ES-I3 (cell line): ENCODE measurements at regions not wholly inside any gene's neighbourhood (a gene's known extent, or its start where the extent isn't known, plus 50 kb on each side); places are given as distances from the start of the nearest gene placed in this dataset.
"Not testable (repeated sequence)": the region's sequence is repeated elsewhere in the genome, so short reads cannot be mapped to it uniquely, and the experiment has no call there.

Experiments used
- H3K36me3 ChIP-seq: 2 replicates; pipeline ENCODE4 v1.6.1; 2013; ENCODE audit warnings: mild to moderate bottlenecking, low read length, control low read depth, moderate library complexity; ENCODE audit not compliant: insufficient read depth
- H3K4me1 ChIP-seq: 2 replicates; pipeline ENCODE4 v1.6.1; 2013; ENCODE audit warnings: mild to moderate bottlenecking, control low read depth, low read length; ENCODE audit not compliant: insufficient read depth
- H3K9ac ChIP-seq: 2 replicates; pipeline ENCODE4 v1.6.1; 2013; ENCODE audit warnings: low read depth, mild to moderate bottlenecking, low read length, moderate library complexity
- H3K9me3 ChIP-seq: 2 replicates; pipeline ENCODE4 v1.6.1; 2013; ENCODE audit warnings: mild to moderate bottlenecking, low read length, moderate library complexity; ENCODE audit not compliant: control insufficient read depth, insufficient read depth

DNA sequence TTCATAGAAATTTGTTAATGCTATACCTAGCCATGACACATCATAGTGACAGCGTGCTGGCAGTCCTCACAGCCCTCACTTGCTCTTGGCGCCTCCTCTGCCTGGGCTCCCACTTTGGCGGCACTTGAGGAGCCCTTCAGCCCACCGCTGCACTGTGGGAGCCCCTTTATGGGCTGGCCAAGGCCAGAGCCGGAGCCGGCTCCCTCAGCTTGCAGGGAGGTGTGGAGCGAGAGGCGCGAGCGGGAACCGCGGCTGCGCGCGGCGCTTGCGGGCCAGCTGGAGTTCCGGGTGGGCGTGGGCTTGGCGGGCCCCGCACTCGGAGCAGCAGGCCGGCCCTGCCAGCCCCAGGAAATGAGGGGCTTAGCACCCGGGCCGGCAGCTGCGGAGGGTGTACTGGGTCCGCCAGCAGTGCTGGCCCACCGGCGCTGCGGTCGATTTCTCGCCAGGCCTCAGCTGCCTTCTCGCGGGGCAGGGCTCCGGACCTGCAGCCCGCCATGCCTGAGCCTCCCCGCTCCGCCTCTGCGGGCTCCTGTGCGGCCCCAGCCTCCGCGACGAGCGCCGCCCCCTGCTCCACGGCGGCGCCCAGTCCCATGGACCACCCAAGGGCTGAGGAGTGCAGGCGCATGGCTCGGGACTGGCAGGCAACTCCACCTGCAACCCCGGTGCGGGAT, 515.0 kb upstream of the GALNTL6 start:
- not testable (repeated sequence) for H3K9me3 ChIP-seq, H3K36me3 ChIP-seq, H3K4me1 ChIP-seq, H3K9ac ChIP-seq

DNA sequence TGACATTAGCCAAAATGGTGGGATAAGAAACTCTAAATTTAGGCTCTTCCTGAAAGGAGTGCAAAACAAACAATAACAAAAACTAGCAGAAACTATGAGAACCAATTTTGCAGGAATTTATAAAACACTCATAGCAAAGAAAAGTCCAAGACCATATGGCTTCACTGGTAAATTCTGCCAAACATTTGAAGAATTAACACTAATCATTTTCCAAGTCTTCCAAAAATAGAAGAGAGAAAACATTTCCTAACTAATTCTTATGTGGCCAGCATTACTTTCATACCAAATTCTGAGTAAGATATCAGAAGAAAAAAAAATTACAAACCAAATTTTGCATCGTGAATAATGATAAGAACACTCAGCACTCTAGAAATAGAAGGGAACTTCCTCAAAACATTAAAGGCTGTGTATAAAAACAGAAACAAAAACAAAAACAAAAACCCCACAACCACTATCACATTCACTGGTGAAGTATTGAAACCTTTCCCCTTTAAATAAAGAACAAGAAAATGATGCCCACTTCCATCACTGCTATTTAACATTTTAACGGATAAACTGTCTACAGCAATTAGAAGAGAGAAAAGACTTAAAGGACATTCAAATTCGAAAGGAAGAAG, 524.3 kb upstream of the GALNTL6 start:
- Histone ChIP-seq H3K9ac (no peak overlapping the region), H3K4me1 (no peaks in the 10 kb centered on the region), H3K36me3 (no peaks in the 10 kb centered on the region), H3K9me3 (no peaks in the 10 kb centered on the region)

DNA sequence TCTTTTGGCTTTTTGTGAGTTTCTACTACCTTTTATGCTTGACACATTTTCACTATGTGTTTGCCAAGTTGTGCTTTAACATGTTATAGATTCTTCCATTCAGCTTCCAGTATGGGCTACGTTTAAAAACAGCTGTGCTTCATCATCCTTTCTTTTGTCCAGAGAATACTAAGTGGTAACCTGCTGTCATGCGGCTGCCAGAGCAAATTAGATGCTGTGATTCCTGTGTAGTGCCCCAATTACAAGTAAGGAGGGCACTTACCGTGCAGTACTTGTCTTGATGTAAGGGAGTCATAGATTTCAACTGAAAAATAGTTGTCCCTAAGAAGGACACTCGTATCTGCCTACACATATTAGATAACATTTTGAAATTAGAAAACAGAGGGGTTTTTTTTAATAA, 531.8 kb upstream of the GALNTL6 start:
- no peaks in the 10 kb centered on the region for H3K36me3 ChIP-seq
- H3K4me1 ChIP-seq, result no peaks in the 10 kb centered on the region
- no peak overlapping the region for H3K9ac ChIP-seq
- H3K9me3 ChIP-seq, result no peaks in the 10 kb centered on the region

DNA sequence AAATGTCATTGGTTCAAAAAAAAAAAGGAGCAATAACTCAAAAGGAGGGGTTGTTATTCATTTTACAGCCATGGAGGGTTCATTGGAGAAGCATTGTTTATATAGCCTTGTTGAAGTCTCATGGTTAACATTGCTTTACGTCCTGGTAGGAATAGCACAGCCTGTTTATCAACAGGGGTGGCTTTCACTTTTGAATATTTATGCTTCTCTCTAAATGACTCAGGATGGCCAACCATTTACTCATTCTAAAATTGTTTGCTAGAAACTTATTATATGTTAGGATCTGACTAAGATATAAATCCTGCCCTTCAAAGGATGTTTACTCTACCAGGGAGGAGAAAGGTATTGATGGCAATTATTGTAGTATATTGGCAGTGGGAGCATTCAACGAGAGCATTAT, 534.1 kb upstream of the GALNTL6 start:
- Histone ChIP-seq H3K4me1 (no peaks in the 10 kb centered on the region), H3K9me3 (no peaks in the 10 kb centered on the region), H3K36me3 (no peaks in the 10 kb centered on the region), H3K9ac (no peak overlapping the region)

DNA sequence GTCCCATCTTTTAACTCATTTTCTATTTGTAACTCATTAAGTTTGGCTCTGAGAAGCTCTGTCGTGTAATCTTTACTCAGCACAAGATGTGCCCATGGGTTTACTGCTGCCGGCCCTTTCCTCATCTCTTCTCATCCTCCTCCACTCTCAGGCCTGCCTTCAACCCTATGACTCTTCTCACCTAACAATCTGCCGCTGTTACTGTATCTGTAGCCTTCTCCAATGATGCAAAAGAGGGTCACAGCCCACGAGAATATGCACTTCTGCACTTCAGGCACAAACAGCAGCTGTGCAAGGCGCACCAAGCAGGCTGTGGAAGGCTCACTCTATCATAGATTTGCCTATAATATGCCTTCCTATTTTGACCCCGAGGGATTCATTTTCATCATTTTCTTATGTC, 546.5 kb upstream of the GALNTL6 start:
- Histone ChIP-seq H3K36me3 (no peaks in the 10 kb centered on the region), H3K9ac (no peak overlapping the region), H3K9me3 (no peaks in the 10 kb centered on the region), H3K4me1 (no peaks in the 10 kb centered on the region)

DNA sequence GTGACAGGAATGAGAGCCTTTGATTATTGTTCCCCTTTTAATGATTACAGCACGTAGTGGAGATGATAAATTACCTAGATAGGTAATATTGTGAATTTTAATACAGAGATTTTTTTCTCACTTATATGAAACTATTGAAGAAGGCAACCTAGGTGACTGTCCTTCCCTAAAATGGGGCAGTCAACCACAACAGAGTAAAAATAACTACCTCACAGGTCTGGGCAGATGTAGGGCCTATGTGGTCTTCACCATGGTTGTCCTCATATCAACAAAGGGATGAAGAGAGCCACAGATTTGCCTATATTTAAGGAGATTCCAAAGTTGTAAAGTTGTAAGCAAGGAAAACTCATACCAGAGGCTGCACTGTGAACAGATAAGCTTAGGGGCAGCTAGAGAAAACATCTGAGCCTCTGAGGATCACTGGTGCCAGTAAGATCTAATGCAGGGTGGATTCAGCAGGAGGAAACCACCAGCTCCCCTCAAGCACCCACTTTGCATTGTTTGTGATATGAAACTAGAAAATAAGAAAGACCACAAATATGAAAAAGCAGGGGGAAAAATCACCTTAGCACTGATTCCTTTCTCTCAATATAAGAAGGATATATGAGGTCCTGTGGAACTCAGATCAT, 547.9 kb upstream of the GALNTL6 start:
- no peaks in the 10 kb centered on the region for H3K36me3 ChIP-seq
- H3K9ac ChIP-seq, result no peak overlapping the region

DNA sequence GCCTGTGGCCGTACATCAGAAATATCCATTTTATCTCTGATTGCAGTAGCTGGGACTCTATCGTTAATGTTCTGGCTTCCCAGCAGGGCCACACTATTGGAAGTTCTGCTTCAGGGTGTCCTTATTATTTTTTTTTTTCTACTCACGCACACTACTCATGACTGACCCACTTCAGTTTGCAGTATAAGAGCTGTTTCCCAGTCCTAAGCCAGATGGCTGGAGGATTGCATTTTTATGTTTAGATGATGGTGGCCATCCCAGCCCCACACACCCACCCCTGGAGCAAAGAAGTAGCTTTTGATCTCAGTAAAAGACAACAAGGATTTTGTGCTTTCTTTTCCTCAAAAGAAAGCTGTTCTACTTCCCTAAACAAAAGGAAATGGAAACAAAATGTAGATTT, 557.0 kb upstream of the GALNTL6 start:
- H3K9ac ChIP-seq, result no peak overlapping the region
- no peaks in the 10 kb centered on the region for H3K9me3 ChIP-seq
- H3K36me3 ChIP-seq, result no peaks in the 10 kb centered on the region
- no peaks in the 10 kb centered on the region for H3K4me1 ChIP-seq

More for the DNA sequence above, 547.9 kb upstream of the GALNTL6 start:
- Histone ChIP-seq H3K9me3 (no peaks in the 10 kb centered on the region), H3K4me1 (no peaks in the 10 kb centered on the region)

DNA sequence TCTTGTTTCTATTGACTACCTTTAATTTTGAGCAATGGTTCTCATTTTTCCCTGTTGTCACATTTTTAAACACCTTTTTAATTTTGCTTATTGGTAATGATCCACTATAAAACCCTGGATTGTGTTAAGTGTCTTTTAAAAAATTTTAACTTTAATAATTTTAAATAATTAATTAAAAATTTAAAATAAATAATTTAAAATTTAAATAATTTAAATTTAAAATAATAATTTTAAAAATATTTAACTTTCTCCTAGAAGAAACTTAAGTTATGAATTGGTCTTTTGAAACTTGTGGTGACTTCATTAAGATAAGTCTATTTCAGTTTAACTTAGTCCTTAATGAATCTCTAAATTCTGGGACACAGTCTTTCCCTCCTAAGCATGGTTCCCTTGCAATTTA, 566.3 kb upstream of the GALNTL6 start:
- H3K4me1 ChIP-seq, result no peaks in the 10 kb centered on the region
- no peak overlapping the region for H3K9ac ChIP-seq
- H3K36me3 ChIP-seq, result no peaks in the 10 kb centered on the region
- H3K9me3 ChIP-seq, result no peaks in the 10 kb centered on the region

DNA sequence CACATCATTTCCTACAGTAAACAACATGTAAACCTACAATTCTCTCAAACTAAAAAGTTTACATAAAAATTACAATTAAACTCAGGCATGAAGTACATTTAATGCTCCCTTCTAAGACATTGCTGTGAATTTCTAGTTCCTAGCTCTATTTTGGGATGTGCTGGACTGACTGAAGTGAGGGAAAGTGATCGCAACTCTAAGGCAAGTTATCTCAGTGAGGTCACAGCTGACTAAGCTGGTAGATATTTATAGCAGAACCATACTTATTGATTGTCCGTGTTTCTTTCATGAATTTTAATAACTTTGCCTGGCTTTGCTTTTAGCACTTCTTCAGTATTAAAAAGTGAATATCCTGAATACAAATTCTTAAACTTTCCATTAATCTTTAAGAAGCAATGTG, 570.4 kb upstream of the GALNTL6 start:
- no peak overlapping the region for H3K9ac ChIP-seq
- no peaks in the 10 kb centered on the region for H3K4me1 ChIP-seq
- H3K36me3 ChIP-seq, result no peaks in the 10 kb centered on the region
- H3K9me3 ChIP-seq, result no peaks in the 10 kb centered on the region

DNA sequence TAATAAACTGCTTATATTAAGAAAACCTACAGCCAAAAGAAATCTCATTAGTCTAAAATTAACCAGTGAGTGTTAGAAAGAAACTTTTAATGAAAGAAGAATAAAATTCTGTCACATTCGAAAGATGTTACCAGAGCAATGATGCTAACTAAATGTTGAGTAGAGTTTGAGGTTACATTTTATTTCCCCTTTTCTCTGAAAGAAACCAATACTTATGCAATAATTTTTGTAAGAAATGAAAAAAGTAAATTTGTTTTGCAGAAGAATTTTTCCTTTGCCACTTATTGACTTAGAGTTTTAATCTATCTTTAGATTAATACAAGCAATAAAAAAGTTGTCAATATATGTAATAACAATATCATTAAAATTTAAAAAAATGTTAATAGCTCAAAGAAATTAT, 574.0 kb upstream of the GALNTL6 start:
- Histone ChIP-seq H3K4me1 (no peaks in the 10 kb centered on the region), H3K36me3 (no peaks in the 10 kb centered on the region), H3K9ac (no peak overlapping the region), H3K9me3 (no peaks in the 10 kb centered on the region)

DNA sequence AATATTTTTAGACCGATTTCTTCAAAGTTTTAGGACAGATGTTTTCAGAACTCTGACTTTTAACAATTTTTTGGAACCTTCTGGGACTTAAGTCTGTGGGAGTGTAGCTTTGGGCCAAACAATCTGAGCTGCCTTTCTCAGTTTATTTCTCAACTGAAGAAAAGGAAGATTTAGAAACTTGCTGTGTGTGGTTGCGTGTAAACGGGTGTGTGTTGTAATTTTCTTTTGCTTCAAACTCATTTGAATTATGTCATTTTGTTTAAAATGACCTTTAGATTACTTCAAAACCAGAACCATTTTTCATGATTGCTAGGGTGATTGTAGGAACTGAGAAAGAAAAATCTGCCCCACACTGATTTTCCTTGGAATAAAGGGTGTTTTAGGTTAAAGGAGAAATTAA, 577.7 kb upstream of the GALNTL6 start:
- Histone ChIP-seq H3K4me1 (no peaks in the 10 kb centered on the region), H3K9ac (no peak overlapping the region), H3K36me3 (no peaks in the 10 kb centered on the region), H3K9me3 (no peaks in the 10 kb centered on the region)

DNA sequence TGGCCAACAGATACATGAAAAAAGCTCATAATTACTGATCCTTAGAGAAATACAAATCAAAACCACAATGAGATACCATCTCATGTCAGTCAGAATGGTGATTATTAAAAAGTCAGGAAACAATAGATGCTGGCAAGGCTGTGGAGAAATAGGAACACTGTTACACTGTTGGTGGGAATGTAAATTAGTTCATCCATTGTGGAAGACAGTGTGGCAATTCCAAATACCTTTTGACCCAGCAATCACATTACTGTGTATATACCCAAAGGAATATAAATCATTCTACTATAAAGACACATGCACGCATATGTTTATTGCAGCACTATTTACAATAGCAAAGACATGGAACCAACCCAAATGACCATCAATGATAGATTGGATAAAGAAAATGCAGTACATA, 583.9 kb upstream of the GALNTL6 start:
- H3K9me3 ChIP-seq, H3K4me1 ChIP-seq, H3K36me3 ChIP-seq, H3K9ac ChIP-seq: not testable (repeated sequence)

DNA sequence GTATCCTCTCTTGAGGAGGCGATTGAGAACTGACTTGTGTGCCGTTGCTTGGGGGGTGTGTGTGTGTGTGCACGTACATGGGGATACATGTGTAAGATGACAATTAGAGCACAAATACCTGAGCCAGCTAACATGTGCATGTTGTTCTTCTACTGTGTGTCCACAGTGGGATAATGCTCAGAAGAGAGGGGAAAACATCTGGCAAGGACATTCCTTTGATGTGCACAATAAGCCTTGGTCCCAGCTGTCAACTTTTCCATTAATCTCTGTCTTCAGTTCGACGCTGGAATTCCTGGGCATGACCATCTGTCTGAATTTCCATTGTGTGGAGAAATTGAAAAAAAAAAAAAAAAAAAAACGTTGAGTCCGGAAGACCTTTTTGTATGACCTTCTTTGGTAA, 592.0 kb upstream of the GALNTL6 start:
- no peaks in the 10 kb centered on the region for H3K36me3 ChIP-seq
- H3K9me3 ChIP-seq, result no peaks in the 10 kb centered on the region

DNA sequence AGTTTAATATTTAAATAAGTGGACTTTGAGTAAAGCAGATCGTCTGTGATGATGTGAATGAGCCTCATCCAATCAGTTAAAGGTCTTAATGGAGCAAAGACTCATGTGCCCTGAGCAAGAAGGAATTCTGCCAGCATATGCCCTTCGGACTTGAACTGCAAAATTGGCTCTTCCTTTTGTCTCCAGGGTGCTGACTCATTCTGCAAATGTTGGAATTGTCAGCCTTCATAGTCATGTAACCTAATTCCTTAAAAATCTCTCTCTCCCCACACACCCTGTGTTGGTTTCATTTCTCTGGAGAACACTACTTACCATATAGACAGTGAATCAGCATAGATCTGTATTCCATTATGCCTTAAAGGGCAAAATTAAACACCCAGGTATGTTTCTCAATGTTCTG, 609.8 kb upstream of the GALNTL6 start:
- Histone ChIP-seq H3K36me3 (no peaks in the 10 kb centered on the region), H3K9ac (no peak overlapping the region), H3K4me1 (peaks cover 3% of the 10 kb centered on the region), H3K9me3 (no peaks in the 10 kb centered on the region)

More for the DNA sequence above, 592.0 kb upstream of the GALNTL6 start:
- Histone ChIP-seq H3K4me1 (no peaks in the 10 kb centered on the region), H3K9ac (no peak overlapping the region)

DNA sequence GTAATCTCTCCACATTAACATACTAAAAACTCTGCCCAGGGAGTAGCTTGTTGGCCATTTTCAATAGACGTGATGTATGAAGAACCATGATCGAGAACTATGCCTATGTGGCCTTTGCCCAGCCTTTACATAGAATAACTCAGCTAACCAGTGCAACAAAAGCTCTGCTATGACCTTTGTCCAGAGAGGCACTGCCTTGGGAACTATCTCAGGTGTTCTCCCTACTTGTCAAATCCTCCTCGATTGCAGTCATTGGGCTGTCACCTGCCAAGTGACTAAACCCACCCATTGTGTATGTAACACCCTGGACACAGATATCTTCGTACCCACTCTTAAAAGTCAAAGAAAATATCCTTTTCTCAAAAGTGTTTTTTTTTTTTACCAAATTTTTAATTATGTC, 610.3 kb upstream of the GALNTL6 start:
- H3K9me3 ChIP-seq, result no peaks in the 10 kb centered on the region
- H3K9ac ChIP-seq, result no peak overlapping the region

More for the DNA sequence above, 610.3 kb upstream of the GALNTL6 start:
- no peaks in the 10 kb centered on the region for H3K36me3 ChIP-seq
- H3K4me1 ChIP-seq, result peaks cover 3% of the 10 kb centered on the region
